Peyer's patch (tissue), 4 donors: ENCODE measurements at regions not wholly inside any gene's neighbourhood (a gene's known extent, or its start where the extent isn't known, plus 50 kb on each side); places are given as distances from the start of the nearest gene placed in this dataset.

Source experiments
- CTCF ChIP-seq, 6 experiments: fragments of 450-650 bp in 4 of 6; fragments of 200-600 bp in 2 of 6; sonication (generic) in 1 of 6; IDR thresholded peaks; one replicate each; pipeline ENCODE4 v1.5.1; 2017 to 2019; ENCODE audit warnings: antibody characterized with exemption in 6 of 6, mild to moderate bottlenecking in 3 of 6, moderate library complexity in 1 of 6
- POLR2A ChIP-seq, 2 donors: fragments of 450-650 bp; IDR thresholded peaks; one replicate each; pipeline ENCODE4 v1.5.1; 2017; ENCODE audit warnings: antibody characterized with exemption in 2 of 2, mild to moderate bottlenecking in 2 of 2, moderate library complexity in 2 of 2

GRCh38 chr19:13644645-13645044 lies 119.7 kb upstream of the MRI1 start:
- no peak for TF ChIP-seq CTCF (IDR thresholded peaks at IDR 0.05)
- no peak for TF ChIP-seq POLR2A (IDR thresholded peaks at IDR 0.05)
